ENCODE measurements at regions not wholly inside any gene's neighbourhood (a gene's known extent, or its start where the extent isn't known, plus 50 kb on each side); places are given as distances from the start of the nearest gene placed in this dataset.

DNA sequence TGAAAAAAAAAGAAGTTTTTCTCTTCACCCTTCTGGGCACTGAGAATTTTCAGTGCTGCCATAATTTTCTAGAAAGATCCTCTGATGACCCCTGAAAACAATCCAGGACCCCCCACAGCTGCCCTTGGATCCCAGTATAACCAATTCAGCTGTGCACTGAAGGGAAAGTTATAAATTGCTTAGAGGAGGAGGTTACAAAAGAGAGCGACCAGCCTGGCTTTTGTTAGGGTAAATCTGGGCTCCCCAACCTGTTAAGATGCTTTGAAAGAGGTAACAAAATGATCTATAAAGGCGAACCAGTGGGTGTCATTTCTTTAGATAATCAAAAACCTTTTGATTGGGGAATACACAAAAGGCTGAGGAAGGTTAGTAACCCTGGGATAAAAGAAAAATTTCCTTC is 407.9 kb upstream of the ATP11B start:
- TF ChIP-seq EZH2 (IDR thresholded peaks at IDR 0.05; ENCODE audit: insufficient read depth, poor library complexity, severe bottlenecking) (no peak), EZH2phosphoT487 (IDR thresholded peaks at IDR 0.05; ENCODE audit: insufficient read depth, low read depth) (no peak)

Measured in GM23248 (cell line).